Activated CD4-positive, alpha-beta memory T cell treated with anti-CD3 and anti-CD28 coated beads, Interleukin-2, amount 10 ng/mL, durations not matched to agents 7 days and 5 days (primary cell): ENCODE measurements at regions not wholly inside any gene's neighbourhood (a gene's known extent, or its start where the extent isn't known, plus 50 kb on each side); places are given as distances from the start of the nearest gene placed in this dataset.
"Not testable (repeated sequence)": the region's sequence is repeated elsewhere in the genome, so short reads cannot be mapped to it uniquely, and the experiment has no call there.

Experiments
- CTCF ChIA-PET: fragments of 350-600 bp; sonication (Branson Sonifier 250); formaldehyde crosslinking; loops from one replicate; lab custom pipeline; 2021; ENCODE audit warnings: antibody characterized with exemption, inconsistent platforms; lab: Charles Lee
- POLR2A ChIA-PET: fragments of 350-600 bp; sonication (Branson Sonifier 250); formaldehyde crosslinking; loops from one replicate; lab custom pipeline; 2021; ENCODE audit warnings: antibody characterized with exemption; lab: Charles Lee
- DNase-seq: peaks from one replicate; pipeline ENCODE4 v3.0.0-alpha.2; 2020
- H3K27ac Mint-ChIP-seq: one replicate; pipeline ENCODE4 v1.8.0; 2021; ENCODE audit warnings: mild to moderate bottlenecking, mixed read lengths
- H3K27me3 Mint-ChIP-seq: one replicate; pipeline ENCODE4 v1.8.0; 2021; ENCODE audit warnings: mixed read lengths
- H3K36me3 Mint-ChIP-seq: one replicate; pipeline ENCODE4 v1.8.0; 2021; ENCODE audit warnings: low read depth, mixed read lengths
- H3K4me1 Mint-ChIP-seq: one replicate; pipeline ENCODE4 v1.8.0; 2021; ENCODE audit warnings: mixed read lengths
- H3K4me3 Mint-ChIP-seq: one replicate; pipeline ENCODE4 v1.8.0; 2021; ENCODE audit warnings: mild to moderate bottlenecking, mixed read lengths
- H3K9me3 Mint-ChIP-seq: one replicate; pipeline ENCODE4 v1.8.0; 2021; ENCODE audit warnings: mixed read lengths

GRCh38 chr11:134857035-134857434, 445.0 kb upstream of the B3GAT1 start:
- no peaks in the 10 kb centered on the region for H3K27me3 Mint-ChIP-seq
- no peaks in the 10 kb centered on the region for H3K4me1 Mint-ChIP-seq
- H3K36me3 Mint-ChIP-seq, result no peaks in the 10 kb centered on the region
- H3K9me3 Mint-ChIP-seq, result no peaks in the 10 kb centered on the region
- ChIA-PET CTCF (no interaction called here), POLR2A (no interaction called here)
- peak; percentile 7 for DNase-seq
- H3K27ac Mint-ChIP-seq, result no peak overlapping the region
- no peak overlapping the region for H3K4me3 Mint-ChIP-seq

- no peaks in the 10 kb centered on the region for H3K4me1 Mint-ChIP-seq
- no peaks in the 10 kb centered on the region for H3K9me3 Mint-ChIP-seq
- H3K27me3 Mint-ChIP-seq, result no peaks in the 10 kb centered on the region
- ChIA-PET CTCF (no interaction called here), POLR2A (no interaction called here)
- no peaks in the 10 kb centered on the region for H3K36me3 Mint-ChIP-seq
- no peak overlapping the region for H3K4me3 Mint-ChIP-seq
- no peak overlapping the region for H3K27ac Mint-ChIP-seq
- peak; percentile 5 for DNase-seq
These were observed 444.3 kb upstream of the B3GAT1 start for GRCh38 chr11:134856056-134856971.

- DNase-seq, result peak; percentile 1
- no peak overlapping the region for H3K4me3 Mint-ChIP-seq
- ChIA-PET CTCF (interaction anchor here (1.2 kb wide), 1 partner anchor 14 kb away, joined by 3 read pairs; no protein-coding TSS in a partner anchor), POLR2A (no interaction called here)
- no peaks in the 10 kb centered on the region for H3K9me3 Mint-ChIP-seq
- no peaks in the 10 kb centered on the region for H3K36me3 Mint-ChIP-seq
- no peak overlapping the region for H3K27ac Mint-ChIP-seq
- H3K4me1 Mint-ChIP-seq, result no peaks in the 10 kb centered on the region
- no peaks in the 10 kb centered on the region for H3K27me3 Mint-ChIP-seq
These were observed 442.2 kb upstream of the B3GAT1 start for GRCh38 chr11:134853992-134854991.

- CTCF ChIA-PET, H3K4me3 Mint-ChIP-seq, POLR2A ChIA-PET: not testable (repeated sequence)
These were observed 439.6 kb upstream of the B3GAT1 start for GRCh38 chr11:134851503-134852224.

GRCh38 chr11:134850566-134850965, 438.5 kb upstream of the B3GAT1 start:
- no peak overlapping the region for H3K4me3 Mint-ChIP-seq
- no peaks in the 10 kb centered on the region for H3K27me3 Mint-ChIP-seq
- no peak for DNase-seq
- H3K27ac Mint-ChIP-seq, result no peak overlapping the region
- POLR2A ChIA-PET, result no interaction called here
- CTCF ChIA-PET, result no interaction called here
- H3K9me3 Mint-ChIP-seq, result no peaks in the 10 kb centered on the region
- no peaks in the 10 kb centered on the region for H3K36me3 Mint-ChIP-seq
- no peaks in the 10 kb centered on the region for H3K4me1 Mint-ChIP-seq

More at GRCh38 chr11:134851503-134852224, 439.6 kb upstream of the B3GAT1 start:
- H3K9me3 Mint-ChIP-seq, H3K27me3 Mint-ChIP-seq, H3K27ac Mint-ChIP-seq, H3K36me3 Mint-ChIP-seq, H3K4me1 Mint-ChIP-seq: not testable (repeated sequence)
- peak; percentile 5 for DNase-seq

- Mint-ChIP-seq H3K27me3 (no peaks in the 10 kb centered on the region), H3K36me3 (no peaks in the 10 kb centered on the region), H3K9me3 (no peaks in the 10 kb centered on the region), H3K27ac (no peak overlapping the region), H3K4me1 (no peaks in the 10 kb centered on the region), H3K4me3 (no peak overlapping the region)
- ChIA-PET CTCF (no interaction called here), POLR2A (no interaction called here)
- no peak for DNase-seq
These were observed 437.8 kb upstream of the B3GAT1 start for GRCh38 chr11:134849833-134850232.

- ChIA-PET CTCF (no interaction called here), POLR2A (no interaction called here)
- Mint-ChIP-seq H3K4me3 (no peak overlapping the region), H3K27ac (no peak overlapping the region), H3K9me3 (no peaks in the 10 kb centered on the region), H3K27me3 (no peaks in the 10 kb centered on the region), H3K36me3 (no peaks in the 10 kb centered on the region), H3K4me1 (no peaks in the 10 kb centered on the region)
- no peak for DNase-seq
These were observed 435.2 kb upstream of the B3GAT1 start for GRCh38 chr11:134847083-134847715.

GRCh38 chr11:134846328-134847082, 434.5 kb upstream of the B3GAT1 start:
- Mint-ChIP-seq H3K4me1 (no peaks in the 10 kb centered on the region), H3K9me3 (no peaks in the 10 kb centered on the region), H3K36me3 (no peaks in the 10 kb centered on the region), H3K27ac (no peak overlapping the region), H3K4me3 (no peak overlapping the region), H3K27me3 (no peaks in the 10 kb centered on the region)
- ChIA-PET CTCF (no interaction called here), POLR2A (no interaction called here)
- DNase-seq, result no peak

GRCh38 chr11:134845474-134846327, 433.7 kb upstream of the B3GAT1 start:
- Mint-ChIP-seq H3K4me3 (no peak overlapping the region), H3K9me3 (no peaks in the 10 kb centered on the region), H3K27ac (no peak overlapping the region), H3K4me1 (no peaks in the 10 kb centered on the region), H3K27me3 (no peaks in the 10 kb centered on the region), H3K36me3 (no peaks in the 10 kb centered on the region)
- DNase-seq, result peak; percentile 8
- POLR2A ChIA-PET, result no interaction called here
- CTCF ChIA-PET, result no interaction called here

- DNase-seq, result no peak
- no peaks in the 10 kb centered on the region for H3K9me3 Mint-ChIP-seq
- no peak overlapping the region for H3K4me3 Mint-ChIP-seq
- H3K4me1 Mint-ChIP-seq, result no peaks in the 10 kb centered on the region
- CTCF ChIA-PET, result no interaction called here
- H3K27ac Mint-ChIP-seq, result no peak overlapping the region
- no peaks in the 10 kb centered on the region for H3K27me3 Mint-ChIP-seq
- POLR2A ChIA-PET, result no interaction called here
- H3K36me3 Mint-ChIP-seq, result no peaks in the 10 kb centered on the region
These were observed 432.8 kb upstream of the B3GAT1 start for GRCh38 chr11:134844838-134845237.

GRCh38 chr11:134843735-134844134, 431.7 kb upstream of the B3GAT1 start:
- Mint-ChIP-seq H3K4me3 (no peak overlapping the region), H3K27ac (no peak overlapping the region)

More at GRCh38 chr11:134843735-134844134, 431.7 kb upstream of the B3GAT1 start:
- POLR2A ChIA-PET, result no interaction called here
- Mint-ChIP-seq H3K9me3 (no peaks in the 10 kb centered on the region), H3K36me3 (no peaks in the 10 kb centered on the region), H3K4me1 (no peaks in the 10 kb centered on the region), H3K27me3 (no peaks in the 10 kb centered on the region)
- peak; percentile 4 for DNase-seq
- CTCF ChIA-PET, result interaction anchor here (0.9 kb wide), 1 partner anchor 25 kb away, joined by 3 read pairs; no protein-coding TSS in a partner anchor
